CD1c-positive myeloid dendritic cell (primary cell): ENCODE measurements at regions not wholly inside any gene's neighbourhood (a gene's known extent, or its start where the extent isn't known, plus 50 kb on each side); places are given as distances from the start of the nearest gene placed in this dataset.

Experiments
- DNase-seq: peaks from one replicate; pipeline ENCODE4 v3.0.0-alpha.2; 2016; ENCODE audit errors: extremely low spot score

GRCh38 chr14:49527221-49527620, 59.0 kb downstream of the RPS29 start:
- no peak for DNase-seq

- DNase-seq: no peak
Observed at GRCh38 chr14:49526101-49526500, 60.1 kb downstream of the RPS29 start.

GRCh38 chr14:49516286-49516685, 69.9 kb downstream of the RPS29 start:
- no peak for DNase-seq

DNA sequence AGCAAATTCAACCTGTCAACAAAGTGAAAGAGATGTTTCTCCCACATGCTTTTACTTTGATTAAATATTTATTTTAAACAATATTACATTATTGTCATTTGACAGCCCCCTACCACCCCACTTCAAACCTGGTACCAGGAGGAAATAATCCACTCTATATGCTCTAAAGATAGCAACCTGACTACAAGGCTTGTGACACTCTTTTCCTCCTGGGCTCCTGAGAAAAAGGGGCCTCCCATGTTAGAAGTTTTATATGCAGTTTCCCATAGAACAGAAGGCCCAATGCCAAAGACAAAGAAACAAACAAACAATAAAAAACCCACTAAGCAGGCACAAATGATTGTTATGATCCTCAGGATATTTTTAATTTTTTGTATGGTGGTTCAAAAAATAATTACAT, 73.6 kb downstream of the RPS29 start:
- DNase-seq: no peak

DNA sequence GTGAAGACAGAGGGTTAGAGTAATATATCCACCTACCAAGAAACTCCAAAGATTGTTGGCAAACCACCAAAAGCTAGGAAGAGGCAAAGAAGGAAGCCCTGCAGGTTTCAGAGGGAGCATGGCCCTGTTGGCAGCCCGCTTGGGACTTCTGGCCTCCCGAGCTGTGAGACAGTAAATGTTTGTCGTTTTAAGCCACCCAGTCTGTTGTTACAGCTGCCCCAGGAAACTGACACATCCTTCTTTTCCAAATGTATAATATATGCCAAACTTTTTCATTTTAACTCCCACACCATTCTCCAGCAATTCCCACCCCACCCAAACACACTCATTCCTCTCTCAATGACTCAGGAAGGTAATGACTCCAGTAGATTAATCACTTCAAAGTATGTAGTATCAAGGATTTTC, 74.0 kb downstream of the RPS29 start:
- DNase-seq: no peak

- no peak for DNase-seq
Observed at GRCh38 chr14:49508124-49508523, 78.1 kb downstream of the RPS29 start.

DNA sequence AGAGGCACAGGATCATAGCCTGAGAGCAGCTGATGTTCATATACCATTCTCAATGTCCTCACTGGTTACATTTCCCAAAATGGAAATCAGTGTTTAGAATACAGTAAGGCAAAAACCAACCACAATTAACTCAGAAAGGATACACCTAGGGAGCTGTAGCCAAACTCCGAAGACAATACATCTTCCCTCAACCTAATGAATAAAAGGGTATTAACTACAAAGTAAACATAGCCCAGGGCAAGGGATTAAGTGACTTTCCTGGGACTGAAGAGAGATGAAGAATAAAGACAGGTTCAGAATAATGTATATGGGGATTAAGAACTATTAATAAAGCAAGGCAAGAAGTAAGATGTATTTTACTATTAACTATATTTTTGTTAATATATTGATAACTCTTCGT, 79.5 kb downstream of the RPS29 start:
- no peak for DNase-seq

- no peak for DNase-seq
Observed at GRCh38 chr14:49505041-49505766, 81.0 kb downstream of the RPS29 start.

- peak; percentile 73 for DNase-seq
Observed at GRCh38 chr14:49497725-49498348, 88.3 kb downstream of the RPS29 start.

DNA sequence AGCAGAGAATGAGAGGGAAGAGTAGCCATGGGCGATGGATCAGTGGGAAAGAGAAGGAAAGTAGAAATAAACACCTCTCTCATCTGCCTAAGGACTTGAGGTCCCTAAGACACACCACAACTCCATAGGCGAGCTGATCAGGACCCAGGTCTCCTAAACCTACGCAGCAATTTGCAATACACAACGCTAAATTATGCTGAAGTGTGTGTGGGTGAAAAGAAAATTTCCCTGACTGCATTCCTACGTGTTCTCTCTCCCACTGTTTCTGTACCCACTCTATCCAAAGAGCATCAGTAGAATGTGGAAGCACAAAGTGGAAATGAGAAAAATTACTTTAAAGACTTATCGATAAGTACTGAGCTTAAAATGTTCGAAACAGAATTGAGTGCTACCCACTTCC, 88.9 kb downstream of the RPS29 start:
- DNase-seq: no peak

- no peak for DNase-seq
Observed at GRCh38 chr14:49494836-49495235, 91.3 kb downstream of the RPS29 start.

- no peak for DNase-seq
Observed at GRCh38 chr14:49493557-49493956, 92.6 kb downstream of the RPS29 start.

DNA sequence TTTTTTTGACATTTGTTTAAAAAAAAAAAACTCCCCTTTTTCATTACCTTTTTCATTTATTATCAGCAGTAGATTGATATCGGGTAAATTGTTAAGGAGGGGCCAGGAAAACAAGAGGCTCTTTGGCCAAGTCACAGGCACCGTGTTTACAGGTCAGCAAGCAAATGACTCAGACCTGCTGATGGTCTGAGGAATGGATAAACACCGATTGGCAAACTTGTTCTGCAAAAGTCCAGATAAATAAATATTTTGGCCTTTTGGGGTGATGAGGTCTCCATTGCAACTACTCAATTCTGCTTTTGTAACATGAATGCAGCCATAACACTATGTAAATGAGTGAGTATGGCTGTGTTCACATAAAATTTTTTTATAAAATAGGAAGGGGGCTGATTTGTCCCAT, 94.0 kb downstream of the RPS29 start:
- DNase-seq: no peak

GRCh38 chr14:49489341-49489740, 96.8 kb downstream of the RPS29 start:
- no peak for DNase-seq

DNA sequence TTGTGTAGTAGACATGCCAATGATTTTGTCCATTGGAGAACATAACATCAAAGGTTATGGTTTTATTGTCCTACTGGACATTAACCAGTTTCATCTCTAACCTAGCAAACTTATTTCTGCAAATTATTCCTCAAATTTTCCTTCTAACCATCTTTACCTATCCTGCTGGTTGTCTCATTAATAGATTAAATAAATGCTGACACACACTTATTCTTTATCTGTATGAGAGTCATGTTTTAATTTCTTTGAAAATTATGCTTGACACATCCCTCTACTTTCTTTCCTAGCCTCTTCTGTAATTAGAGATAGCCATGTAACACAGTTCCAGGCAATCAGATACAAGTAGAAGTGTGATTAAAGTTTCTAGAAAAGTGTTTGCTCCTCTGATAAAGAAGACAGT, 98.9 kb downstream of the RPS29 start:
- DNase-seq: no peak

- DNase-seq: no peak
Observed at GRCh38 chr14:49485290-49485689, 100.9 kb downstream of the RPS29 start.

GRCh38 chr14:49484180-49484579, 102.0 kb downstream of the RPS29 start:
- no peak for DNase-seq

DNA sequence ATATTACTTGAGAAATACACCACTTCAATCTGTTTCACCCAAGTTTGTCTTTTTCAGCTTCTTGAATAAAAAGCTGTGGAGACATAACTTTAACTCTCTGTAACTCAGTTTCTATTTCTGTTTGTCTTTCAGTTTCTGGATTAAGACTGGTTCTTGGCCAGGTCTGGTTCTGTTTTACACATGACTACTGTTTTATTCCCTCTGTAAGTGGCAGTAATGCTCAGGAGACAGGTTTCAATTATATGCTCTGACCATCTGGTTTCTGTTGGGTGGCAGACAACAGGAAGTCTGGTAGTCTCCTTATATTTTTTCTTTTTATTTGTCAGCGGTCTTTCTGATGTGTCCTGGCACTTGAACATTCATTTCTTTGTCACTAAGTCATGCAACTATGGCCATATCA, 102.9 kb downstream of the RPS29 start:
- no peak for DNase-seq

- no peak for DNase-seq
Observed at GRCh38 chr14:49480979-49481498, 105.1 kb downstream of the RPS29 start.

- DNase-seq: no peak
Observed at GRCh38 chr14:49480053-49480760, 106.0 kb downstream of the RPS29 start.

GRCh38 chr14:49479432-49479831, 106.7 kb downstream of the RPS29 start:
- DNase-seq: no peak

DNA sequence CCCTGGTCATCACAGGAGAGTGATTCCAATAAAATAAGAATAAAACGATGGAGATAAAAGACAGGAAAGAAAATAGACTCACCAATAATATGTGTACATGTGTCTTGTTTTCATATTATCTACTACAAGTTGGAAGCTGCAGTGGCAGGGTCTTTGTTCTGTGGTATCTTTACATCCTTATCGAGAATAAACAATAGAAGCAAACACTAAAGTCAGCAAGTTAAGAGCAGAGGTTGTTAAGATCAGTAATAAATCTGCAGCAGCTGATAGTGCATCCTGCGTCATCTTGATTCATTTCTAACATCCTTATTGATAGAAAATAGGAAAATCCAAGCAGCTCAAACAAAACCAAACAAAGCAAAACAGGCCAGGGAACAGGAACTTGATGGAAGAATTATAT, 107.4 kb downstream of the RPS29 start:
- DNase-seq: no peak

GRCh38 chr14:49467091-49467490, 119.1 kb downstream of the RPS29 start:
- DNase-seq: no peak
